Prostate gland (tissue), 1 donor: ENCODE measurements at regions not wholly inside any gene's neighbourhood (a gene's known extent, or its start where the extent isn't known, plus 50 kb on each side); places are given as distances from the start of the nearest gene placed in this dataset.

Experiments used
- POLR2A ChIP-seq: fragments of 450-650 bp; IDR thresholded peaks from one replicate; pipeline ENCODE4 v1.6.1; 2016; ENCODE audit warnings: antibody characterized with exemption, mild to moderate bottlenecking
- POLR2AphosphoS5 ChIP-seq: sonication (generic); formaldehyde crosslinking; IDR thresholded peaks from one replicate; pipeline ENCODE4 v1.6.1; 2017; ENCODE audit warnings: antibody characterized with exemption

DNA sequence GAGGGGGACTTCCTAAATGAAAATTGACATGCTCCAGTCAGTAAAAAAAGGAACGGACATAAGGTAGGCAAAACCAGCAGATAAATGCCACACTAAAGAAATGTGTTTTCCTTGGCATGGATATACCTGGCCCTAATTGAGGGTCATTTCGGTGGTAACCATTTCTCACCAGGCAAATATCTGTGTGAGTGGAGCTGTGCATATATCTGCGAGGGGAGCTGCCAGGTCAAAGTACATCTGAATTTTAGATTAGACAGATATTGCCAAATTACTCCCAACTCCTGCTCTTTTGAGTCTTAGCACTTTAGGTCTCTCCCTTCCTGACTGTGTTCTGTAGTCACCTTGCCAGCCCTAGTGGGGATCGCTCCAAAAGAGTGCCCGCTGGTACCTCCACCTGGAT lies 204.2 kb downstream of the SH3BP4 start:
- TF ChIP-seq POLR2AphosphoS5 (no peak), POLR2A (no peak)
